ENCODE measurements at regions not wholly inside any gene's neighbourhood (a gene's known extent, or its start where the extent isn't known, plus 50 kb on each side); places are given as distances from the start of the nearest gene placed in this dataset.

GRCh38 chr5:5838493-5838892 is 416.0 kb downstream of the ICE1 start:
- no peak for TF ChIP-seq CTCF (IDR thresholded peaks at IDR 0.05)
- no peak for TF ChIP-seq POLR2AphosphoS5 (IDR thresholded peaks at IDR 0.05)
